Left cardiac atrium (tissue), 4 donors: ENCODE measurements at regions not wholly inside any gene's neighbourhood (a gene's known extent, or its start where the extent isn't known, plus 50 kb on each side); places are given as distances from the start of the nearest gene placed in this dataset.
"Not testable (repeated sequence)": the region's sequence is repeated elsewhere in the genome, so short reads cannot be mapped to it uniquely, and the experiment has no call there.

Source experiments
- ATAC-seq, 2 donors: fragments of 200-7000 bp; cut with Tn5 transposase; one replicate each; pipeline ENCODE4 v1.9.1; 2020; ENCODE audit warnings: mild to moderate bottlenecking in 2 of 2, moderate library complexity in 2 of 2
- DNase-seq: peaks from one replicate; pipeline ENCODE4 v3.0.0-alpha.2; 2020
- intact Hi-C, 2 donors: fragments of 100-400 bp; cut with DNase I; formaldehyde crosslinking; loops; one replicate each; pipeline versions ENCODE4 v1.14.1 to v1.15.1; 2022 to 2023
- donor health status: DM: no; HTN: yes; CAD: no.
- donor health status: DM: no; HTN: yes; CAD: no; lungs with severe emphysema.
- donor health status: DM: yes; HTN: yes; CAD: no.
- donor health status: Dilated cardiomyopathy.

GRCh38 chr2:75882530-75882929, 171.8 kb upstream of the GCFC2 start:
- no peak for DNase-seq
- intact Hi-C loops: no loop called here
- no peak for ATAC-seq

DNA sequence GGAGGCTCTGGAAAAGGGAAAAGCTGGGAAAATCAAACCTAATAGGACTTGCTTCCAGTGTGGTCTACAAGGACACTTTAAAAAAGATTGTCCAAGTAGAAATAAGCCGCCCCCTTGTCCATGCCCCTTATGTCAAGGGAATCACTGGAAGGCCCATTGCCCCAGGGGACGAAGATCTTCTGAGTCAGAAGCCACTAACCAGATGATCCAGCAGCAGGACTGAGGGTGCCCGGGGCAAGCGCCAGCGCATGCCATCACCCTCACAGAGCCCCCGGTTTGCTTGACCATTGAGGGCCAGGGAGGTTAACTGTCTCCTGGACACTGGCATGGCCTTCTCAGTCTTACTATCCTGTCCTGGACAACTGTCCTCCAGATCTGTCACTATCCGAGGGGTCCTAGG, 164.9 kb upstream of the GCFC2 start:
- ATAC-seq, DNase-seq, intact Hi-C loops: not testable (repeated sequence)

- DNase-seq, ATAC-seq, intact Hi-C loops: not testable (repeated sequence)
Observed at GRCh38 chr2:75871762-75872614, 161.3 kb upstream of the GCFC2 start.

GRCh38 chr2:75870651-75871137, 160.0 kb upstream of the GCFC2 start:
- DNase-seq: no peak
- intact Hi-C loops: no loop called here
- no peak for ATAC-seq

DNA sequence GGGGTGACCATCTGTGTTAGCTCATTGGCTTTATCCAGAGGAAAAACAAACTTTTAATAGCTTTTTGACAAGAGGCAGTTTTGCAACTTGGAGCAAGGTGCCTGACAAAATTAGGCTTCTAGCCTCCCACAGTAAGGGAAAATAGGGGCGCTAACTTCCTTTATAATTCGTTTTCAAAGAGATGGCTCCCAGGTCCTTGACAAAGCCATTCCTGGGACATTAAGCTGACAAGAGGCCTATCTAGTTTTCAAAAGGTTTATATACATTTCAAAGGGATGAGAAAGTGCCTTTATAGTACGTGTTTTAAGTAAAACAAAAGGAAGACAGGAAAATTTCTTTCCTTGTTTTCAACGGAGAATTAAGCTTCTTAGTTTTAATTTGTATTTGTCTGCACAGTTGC, 159.4 kb upstream of the GCFC2 start:
- ATAC-seq (no peak), DNase-seq (no peak)
- intact Hi-C loops: no loop called here

DNA sequence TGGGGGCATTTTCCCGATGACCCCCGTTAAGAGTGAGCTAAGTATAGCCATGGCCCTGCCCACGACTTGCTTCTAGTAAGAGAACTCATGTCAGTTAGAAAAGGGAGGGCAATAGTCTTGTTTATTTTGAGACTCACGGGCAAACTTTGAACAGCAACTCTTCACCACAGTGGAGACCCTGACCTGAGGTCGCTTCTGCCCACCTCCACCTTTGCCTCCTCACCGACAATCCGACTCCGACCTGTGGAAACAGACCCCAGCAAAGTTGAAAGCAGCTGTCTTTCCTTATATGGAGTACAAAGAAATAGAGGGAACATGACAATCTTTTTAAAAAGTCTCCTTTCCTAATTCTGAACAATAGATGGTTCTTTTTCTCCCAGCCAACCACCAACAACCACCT, 155.0 kb upstream of the GCFC2 start:
- no peak for DNase-seq
- intact Hi-C loops: no loop called here
- no peak for ATAC-seq

DNA sequence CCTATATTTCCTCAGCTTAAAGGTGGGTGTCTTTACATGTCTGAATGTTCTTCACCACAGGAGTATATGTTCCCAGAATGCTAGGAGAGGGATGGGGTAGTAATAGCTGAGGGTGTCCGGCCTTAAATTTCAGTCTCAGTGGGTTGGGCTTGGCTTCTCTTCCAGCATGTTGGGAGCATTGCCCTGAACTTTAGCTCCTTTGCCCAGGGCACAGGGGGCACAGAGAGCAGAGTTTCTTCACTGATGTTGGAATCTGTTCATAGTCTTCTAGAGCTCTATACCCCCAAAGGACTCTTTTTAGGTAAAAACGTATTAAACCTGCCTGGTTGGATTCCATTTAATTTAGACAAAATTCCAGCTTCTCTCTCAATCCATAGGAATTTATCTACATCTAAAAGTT, 154.4 kb upstream of the GCFC2 start:
- DNase-seq (no peak), ATAC-seq (no peak)
- intact Hi-C loops: no loop called here

DNA sequence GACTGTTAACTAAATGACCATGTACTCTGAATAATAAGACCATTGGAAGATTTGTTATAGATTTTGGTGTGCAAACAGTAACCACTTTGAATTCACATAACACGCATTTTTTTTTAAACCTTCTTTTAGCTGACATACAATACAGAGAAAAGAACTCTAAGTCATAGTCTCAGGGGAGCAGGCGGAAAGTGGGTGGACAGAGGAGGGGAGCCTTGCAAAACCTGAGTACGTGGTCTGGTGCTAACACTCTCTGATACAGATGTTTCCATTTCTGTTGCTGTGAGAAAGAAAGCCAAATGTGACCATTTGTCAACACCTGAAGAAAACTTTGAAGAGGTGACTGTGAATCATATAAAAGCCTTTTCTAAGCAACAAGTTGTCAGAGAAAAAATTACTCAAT, 151.8 kb upstream of the GCFC2 start:
- no peak for ATAC-seq
- intact Hi-C loops: no loop called here
- no peak for DNase-seq

DNA sequence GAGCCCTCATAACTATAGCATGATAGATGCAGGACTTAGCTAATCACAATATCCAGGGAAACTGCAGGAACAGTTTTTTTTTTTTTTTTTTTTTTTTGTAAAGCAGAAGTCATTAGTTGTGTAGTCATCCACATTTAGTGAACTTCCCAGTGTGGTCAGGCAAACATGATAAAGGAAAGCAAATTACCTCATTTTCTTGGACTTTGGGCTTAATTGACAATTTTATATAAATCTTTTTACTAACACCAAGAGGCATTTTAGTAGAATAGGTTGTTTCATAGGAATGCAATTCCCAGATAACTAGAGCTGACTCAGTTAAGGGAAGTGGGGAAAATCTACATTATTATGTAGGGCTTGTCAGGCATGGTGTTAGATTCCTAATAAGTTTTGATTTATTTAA, 142.7 kb upstream of the GCFC2 start:
- DNase-seq: no peak
- no peak for ATAC-seq
- intact Hi-C loops: no loop called here

- intact Hi-C loops: no loop called here
- ATAC-seq (no peak), DNase-seq (no peak)
Observed at GRCh38 chr2:75852639-75853038, 141.9 kb upstream of the GCFC2 start.

DNA sequence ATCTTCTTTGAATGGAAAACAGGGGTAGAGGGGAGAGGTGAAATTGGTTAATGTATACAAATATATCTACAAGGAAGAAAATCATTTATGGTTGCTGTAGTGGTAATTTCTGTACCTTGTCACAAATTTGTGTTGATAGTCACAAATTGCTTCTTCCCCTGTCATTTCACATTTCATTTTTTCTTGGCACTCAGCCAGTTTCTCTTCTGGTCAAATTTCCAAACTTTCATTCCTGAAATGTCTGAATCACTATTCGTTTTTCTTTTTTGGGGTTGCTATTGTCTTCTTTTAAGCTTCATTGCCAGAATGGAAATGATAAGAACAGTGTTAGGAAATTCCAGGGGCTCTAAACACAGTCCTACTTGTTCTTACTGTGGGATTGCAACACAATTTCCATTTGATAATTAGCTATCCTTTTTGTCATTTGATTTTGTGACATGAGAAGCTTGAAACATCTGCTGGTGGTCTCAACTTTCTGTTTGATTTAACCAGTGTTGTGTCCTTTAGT, 136.0 kb upstream of the GCFC2 start:
- intact Hi-C loops: no loop called here
- DNase-seq (no peak), ATAC-seq (no peak)

- no peak for ATAC-seq
- intact Hi-C loops: no loop called here
Observed at GRCh38 chr2:75844651-75845050, 133.9 kb upstream of the GCFC2 start.

DNA sequence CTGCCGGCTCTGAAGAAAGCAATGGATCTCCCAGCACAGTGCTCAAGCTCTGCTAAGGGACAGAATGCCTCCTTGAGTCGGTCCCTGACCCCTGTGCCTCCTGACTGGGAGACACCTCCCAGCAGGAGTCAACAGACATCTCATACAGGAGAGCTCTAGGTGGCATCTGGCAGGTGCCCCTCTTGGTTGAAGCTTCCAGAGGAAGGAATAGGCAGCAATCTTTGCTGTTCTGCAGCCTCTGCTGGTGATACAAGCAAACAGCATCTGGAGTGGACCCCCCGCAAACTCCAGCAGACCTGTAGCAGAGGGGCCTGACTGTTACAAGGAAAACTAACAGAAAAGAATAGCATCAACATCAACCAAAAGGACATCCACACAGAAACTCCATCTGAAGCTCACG, 123.9 kb upstream of the GCFC2 start:
- intact Hi-C loops, DNase-seq, ATAC-seq: not testable (repeated sequence)

More at GRCh38 chr2:75844651-75845050, 133.9 kb upstream of the GCFC2 start:
- no peak for DNase-seq

GRCh38 chr2:75833386-75833785, 122.7 kb upstream of the GCFC2 start:
- DNase-seq (no peak), ATAC-seq (no peak)
- intact Hi-C loops: no loop called here

DNA sequence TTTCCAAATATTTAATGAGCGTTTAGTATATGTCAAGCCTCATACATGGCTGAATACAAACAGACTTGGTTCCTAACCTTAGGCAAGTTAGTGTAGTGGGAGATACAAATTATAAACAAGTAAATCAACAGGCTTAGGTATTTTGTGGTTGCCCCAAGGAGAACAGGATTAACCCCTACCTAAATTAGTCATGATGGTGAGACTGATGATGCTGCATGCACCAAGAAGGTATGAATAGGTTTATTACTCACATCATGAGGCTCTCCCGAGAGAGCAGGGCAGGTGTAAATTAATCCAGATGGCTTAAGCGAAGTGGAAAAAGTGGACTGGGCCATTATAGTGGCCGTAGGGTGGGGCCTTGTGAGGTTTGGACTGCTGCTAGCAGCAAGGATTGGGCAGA, 118.1 kb upstream of the GCFC2 start:
- ATAC-seq: no peak
- no peak for DNase-seq
- intact Hi-C loops: no loop called here

- ATAC-seq, intact Hi-C loops, DNase-seq: not testable (repeated sequence)
Observed at GRCh38 chr2:75823515-75823914, 112.8 kb upstream of the GCFC2 start.

- intact Hi-C loops: no loop called here
- DNase-seq (no peak), ATAC-seq (no peak)
Observed at GRCh38 chr2:75822336-75822735, 111.6 kb upstream of the GCFC2 start.

DNA sequence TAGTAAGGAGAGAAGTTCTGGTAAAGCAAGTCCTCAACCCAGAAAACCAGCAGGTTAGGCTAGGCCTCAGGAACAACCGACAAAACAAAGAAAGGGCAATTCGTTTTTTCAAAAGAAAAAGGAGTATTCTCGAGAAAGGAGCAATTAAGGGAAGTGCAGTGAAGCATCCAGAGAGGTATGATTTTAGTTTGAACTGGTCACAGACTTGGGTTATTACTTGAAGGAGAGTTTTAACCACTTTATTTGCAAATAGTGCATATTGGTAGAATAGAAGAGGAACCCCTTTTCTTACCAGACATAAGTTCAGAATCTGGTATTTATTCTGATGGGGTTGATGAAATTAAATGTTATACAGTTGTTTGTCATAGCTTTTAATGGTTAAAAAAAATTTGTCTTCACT, 110.0 kb upstream of the GCFC2 start:
- DNase-seq (no peak), ATAC-seq (no peak)
- intact Hi-C loops: no loop called here

DNA sequence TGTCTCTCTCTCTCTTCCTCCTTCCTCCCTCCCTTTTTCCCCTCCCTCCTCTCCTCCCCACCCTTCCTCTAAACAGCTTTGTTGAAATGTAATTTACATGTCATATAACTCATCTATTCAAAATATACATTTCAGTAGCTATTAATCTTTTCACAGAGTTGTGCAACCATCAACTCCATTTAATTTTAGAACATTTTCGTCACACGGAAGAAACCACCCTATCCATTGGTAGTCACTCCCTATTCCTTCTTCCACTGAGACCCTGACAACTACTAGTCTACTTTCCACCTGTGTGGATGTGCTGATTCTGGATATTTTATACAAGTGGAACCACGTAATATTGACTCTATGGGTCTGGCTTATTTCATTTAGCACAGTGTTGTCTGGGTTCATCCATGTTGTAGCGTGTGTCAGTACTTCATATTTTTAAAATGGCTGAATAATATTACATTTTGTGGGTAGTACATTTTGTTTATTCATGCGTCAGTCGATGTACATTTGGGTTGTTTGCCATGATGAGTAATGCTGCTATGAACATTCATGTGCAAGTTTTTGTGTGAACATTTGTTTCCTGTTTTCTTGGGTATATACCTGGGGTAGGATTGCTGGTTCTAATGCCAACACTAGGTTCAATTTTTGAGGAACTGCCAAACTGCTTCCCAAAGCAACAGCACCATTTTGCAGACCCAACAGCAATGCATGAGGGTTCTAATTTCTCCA, 100.1 kb upstream of the GCFC2 start:
- intact Hi-C loops: no loop called here
- ATAC-seq (no peak), DNase-seq (no peak)

DNA sequence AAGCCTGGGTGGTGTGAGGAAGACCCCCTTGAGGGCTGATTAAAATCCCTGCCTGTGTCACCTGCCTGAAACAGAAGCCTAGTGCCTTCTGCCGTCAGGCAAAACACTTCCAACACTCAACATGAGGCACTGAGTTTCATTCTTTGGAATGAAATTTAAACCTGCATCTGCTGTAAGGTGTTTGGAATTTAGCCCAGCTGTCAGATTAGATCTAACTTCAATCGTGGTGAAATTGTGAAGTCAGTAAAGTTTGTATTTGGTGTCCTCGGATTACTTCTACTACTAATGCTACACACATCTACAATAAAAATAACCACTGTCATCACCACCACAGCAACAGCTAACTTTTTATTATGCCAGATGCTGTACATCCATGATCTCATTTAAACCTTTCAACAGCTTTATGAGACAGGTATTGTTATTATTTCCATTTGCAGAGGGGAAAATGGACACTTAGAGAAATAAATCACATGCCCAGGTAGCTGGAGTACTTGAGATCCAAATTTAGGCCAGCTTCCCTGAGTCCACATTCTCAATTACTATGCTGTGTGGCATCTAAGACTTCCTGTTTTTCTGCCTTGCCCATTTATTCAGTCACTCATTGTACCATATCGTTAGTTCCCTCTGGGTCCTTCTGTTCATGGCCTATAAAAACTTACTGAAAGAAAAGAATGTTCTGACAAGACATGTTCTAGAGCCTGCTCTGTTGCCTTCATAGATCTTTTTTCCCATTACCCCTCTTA, 98.2 kb upstream of the GCFC2 start:
- DNase-seq: no peak
- ATAC-seq: no peak
- intact Hi-C loops: no loop called here
